Limb (tissue), 2 donors: ENCODE measurements at regions not wholly inside any gene's neighbourhood (a gene's known extent, or its start where the extent isn't known, plus 50 kb on each side); places are given as distances from the start of the nearest gene placed in this dataset.

Experiments
- DNase-seq, 2 donors: peaks; one replicate each; pipeline ENCODE4 v3.0.0-alpha.2; 2016; ENCODE audit errors: extremely low spot score in 2 of 2

- no peak for DNase-seq
Observed at GRCh38 chr5:52409835-52410234, 377.9 kb upstream of the ITGA1 start.

GRCh38 chr5:52419357-52419756 lies 368.4 kb upstream of the ITGA1 start:
- no peak for DNase-seq

- DNase-seq, result no peak
Observed at GRCh38 chr5:52427615-52428014, 360.1 kb upstream of the ITGA1 start.

- DNase-seq, result no peak
Observed at GRCh38 chr5:52428977-52429489, 358.7 kb upstream of the ITGA1 start.

GRCh38 chr5:52441768-52442167 lies 345.9 kb upstream of the ITGA1 start:
- DNase-seq, result no peak

- DNase-seq, result no peak
Observed at GRCh38 chr5:52443187-52443586, 344.5 kb upstream of the ITGA1 start.

- no peak for DNase-seq
Observed at GRCh38 chr5:52448111-52448510, 339.6 kb upstream of the ITGA1 start.

- DNase-seq, result no peak
Observed at GRCh38 chr5:52449516-52449915, 338.2 kb upstream of the ITGA1 start.

GRCh38 chr5:52452098-52452497 lies 335.6 kb upstream of the ITGA1 start:
- no peak for DNase-seq

- no peak for DNase-seq
Observed at GRCh38 chr5:52453176-52453575, 334.5 kb upstream of the ITGA1 start.

- DNase-seq, result no peak
Observed at GRCh38 chr5:52455920-52456319, 331.8 kb upstream of the ITGA1 start.

GRCh38 chr5:52457810-52458209 lies 329.9 kb upstream of the ITGA1 start:
- DNase-seq, result peak in 1 of 2 donors; percentile 20

- no peak for DNase-seq
Observed at GRCh38 chr5:52466113-52466512, 321.6 kb upstream of the ITGA1 start.

GRCh38 chr5:52466749-52467520 lies 320.8 kb upstream of the ITGA1 start:
- DNase-seq, result no peak

- peak in 1 of 2 donors; percentile 5 for DNase-seq
Observed at GRCh38 chr5:52468976-52469375, 318.7 kb upstream of the ITGA1 start.

GRCh38 chr5:52469420-52469819 lies 318.3 kb upstream of the ITGA1 start:
- DNase-seq, result no peak

- DNase-seq, result no peak
Observed at GRCh38 chr5:52469835-52470234, 317.9 kb upstream of the ITGA1 start.

- DNase-seq, result no peak
Observed at GRCh38 chr5:52476346-52476745, 311.4 kb upstream of the ITGA1 start.

GRCh38 chr5:52481201-52481600 lies 306.5 kb upstream of the ITGA1 start:
- no peak for DNase-seq

- no peak for DNase-seq
Observed at GRCh38 chr5:52481851-52482250, 305.9 kb upstream of the ITGA1 start.

GRCh38 chr5:52491071-52491787 lies 296.5 kb upstream of the ITGA1 start:
- DNase-seq, result no peak

GRCh38 chr5:52491818-52492217 lies 295.9 kb upstream of the ITGA1 start:
- DNase-seq, result no peak
